ENCODE measurements at regions not wholly inside any gene's neighbourhood (a gene's known extent, or its start where the extent isn't known, plus 50 kb on each side); places are given as distances from the start of the nearest gene placed in this dataset.

- Histone ChIP-seq H3K4me1 (no peaks in the 10 kb centered on the region), H3K27ac (no peak overlapping the region), H3K36me3 (no peaks in the 10 kb centered on the region), H3K27me3 (no peaks in the 10 kb centered on the region), H3K9me3 (no peaks in the 10 kb centered on the region), H3K4me3 (no peak overlapping the region), H3K9ac (ENCODE audit: low read depth in 2 of 2, low read length in 2 of 2) (no peak overlapping the region)
- intact Hi-C loops (cut with DNase I) = no loop called here
- no peak for TF ChIP-seq CTCF (IDR thresholded peaks at IDR 0.05)
- DNase-seq = no peak
These were observed 73.0 kb downstream of the CHRNA1 start for GRCh38 chr2:174691201-174691779.

DNA sequence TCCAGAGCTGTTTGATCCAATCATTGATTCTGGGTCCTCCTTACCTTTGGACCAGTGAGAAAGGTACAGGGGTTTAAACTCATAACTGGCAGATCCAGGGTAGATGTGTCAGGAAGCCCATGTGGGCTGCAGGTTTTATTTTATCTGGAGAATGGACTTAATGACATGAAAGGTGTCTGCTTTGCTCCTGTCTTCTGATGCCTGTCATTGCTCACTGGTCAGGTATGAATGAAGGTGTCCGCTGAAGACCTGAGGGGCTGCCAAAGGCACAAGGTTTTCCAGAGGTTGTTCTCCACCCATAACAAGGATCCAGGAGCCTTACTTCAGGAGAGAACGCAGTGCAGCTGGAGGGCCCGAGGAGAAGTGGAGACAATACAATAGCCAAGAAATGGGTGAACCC is 74.2 kb downstream of the CHRNA1 start:
- no peak overlapping the region for H3K27ac ChIP-seq
- H3K4me1 ChIP-seq = no peaks in the 10 kb centered on the region
- H3K9ac ChIP-seq (ENCODE audit: low read depth in 2 of 2, low read length in 2 of 2) = no peak overlapping the region
- no peak for TF ChIP-seq CTCF (IDR thresholded peaks at IDR 0.05)
- H3K4me3 ChIP-seq = no peak overlapping the region
- H3K27me3 ChIP-seq = no peaks in the 10 kb centered on the region
- intact Hi-C loops (cut with DNase I) = no loop called here
- DNase-seq = no peak
- no peaks in the 10 kb centered on the region for H3K36me3 ChIP-seq
- H3K9me3 ChIP-seq = no peaks in the 10 kb centered on the region

DNA sequence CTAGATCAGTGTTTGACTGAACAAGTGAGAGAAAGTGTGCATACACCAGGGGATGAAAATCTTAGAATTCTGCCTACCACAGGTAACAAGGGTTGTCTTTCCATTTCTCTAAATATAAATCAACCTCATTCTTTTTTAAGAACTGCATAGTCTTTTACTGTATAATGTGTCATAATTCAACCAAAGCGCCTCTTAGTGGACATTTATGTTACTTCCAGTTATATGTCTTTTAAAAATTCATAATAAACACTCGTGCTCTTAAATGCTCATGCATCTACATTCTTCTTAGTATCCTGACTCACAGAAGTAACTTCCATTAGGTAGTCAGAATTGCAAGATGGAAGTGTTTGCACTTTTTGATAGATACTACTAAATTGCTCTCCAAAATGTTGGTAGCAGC is 76.2 kb downstream of the CHRNA1 start:
- peak; percentile 39 for TF ChIP-seq CTCF (IDR thresholded peaks at IDR 0.05)
- intact Hi-C loops (cut with DNase I) = loop anchor here (2.0 to 5.0 kb wide), 2 partner anchors 86 to 223 kb away; no protein-coding TSS in a partner anchor
- Histone ChIP-seq H3K4me1 (no peaks in the 10 kb centered on the region), H3K27ac (no peak overlapping the region), H3K27me3 (peaks cover 5% of the 10 kb centered on the region), H3K4me3 (no peak overlapping the region), H3K36me3 (no peaks in the 10 kb centered on the region), H3K9me3 (no peaks in the 10 kb centered on the region), H3K9ac (ENCODE audit: low read depth in 2 of 2, low read length in 2 of 2) (no peak overlapping the region)
- DNase-seq = no peak

DNA sequence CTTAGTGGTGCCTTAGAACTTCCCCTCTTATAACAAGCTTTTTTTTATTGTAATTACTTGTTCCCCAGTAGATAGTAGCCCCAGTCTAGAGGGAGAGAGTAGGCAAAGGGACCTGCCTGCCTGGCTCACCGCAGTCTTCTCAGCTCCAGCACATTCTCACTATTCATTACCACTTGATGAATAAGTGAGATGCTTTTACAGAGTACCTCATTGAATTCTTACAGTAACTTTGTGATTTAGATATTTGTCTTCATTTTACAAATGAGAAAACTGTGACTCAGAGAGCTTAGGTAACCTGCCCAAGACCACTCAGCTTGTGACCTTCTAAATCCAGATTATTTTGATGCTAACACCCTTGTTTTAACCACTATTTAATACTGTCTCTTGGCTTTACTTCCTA is 77.8 kb downstream of the CHRNA1 start:
- no peaks in the 10 kb centered on the region for H3K4me1 ChIP-seq
- H3K9ac ChIP-seq (ENCODE audit: low read depth in 2 of 2, low read length in 2 of 2) = no peak overlapping the region
- no peak for DNase-seq
- no peak overlapping the region for H3K27ac ChIP-seq
- TF ChIP-seq CTCF (IDR thresholded peaks at IDR 0.05) = no peak
- no peaks in the 10 kb centered on the region for H3K9me3 ChIP-seq
- H3K27me3 ChIP-seq = peaks cover 5% of the 10 kb centered on the region
- no peak overlapping the region for H3K4me3 ChIP-seq
- no peaks in the 10 kb centered on the region for H3K36me3 ChIP-seq
- intact Hi-C loops (cut with DNase I) = loop anchor here (5.0 kb wide), 1 partner anchor 84 kb away; no protein-coding TSS in a partner anchor

- no peaks in the 10 kb centered on the region for H3K36me3 ChIP-seq
- H3K4me3 ChIP-seq = peak overlapping the region; percentile 64
- H3K9ac ChIP-seq (ENCODE audit: low read depth in 2 of 2, low read length in 2 of 2) = no peak overlapping the region
- H3K9me3 ChIP-seq = no peaks in the 10 kb centered on the region
- TF ChIP-seq CTCF (IDR thresholded peaks at IDR 0.05) = no peak
- no peaks in the 10 kb centered on the region for H3K4me1 ChIP-seq
- peaks cover 5% of the 10 kb centered on the region for H3K27me3 ChIP-seq
- intact Hi-C loops (cut with DNase I) = no loop called here
- H3K27ac ChIP-seq = peak overlapping the region; percentile 29
- DNase-seq = no peak
These were observed 80.9 kb downstream of the CHRNA1 start for GRCh38 chr2:174683392-174683759.
